Fibroblast of the aortic adventitia (primary cell): ENCODE measurements at regions not wholly inside any gene's neighbourhood (a gene's known extent, or its start where the extent isn't known, plus 50 kb on each side); places are given as distances from the start of the nearest gene placed in this dataset.

Source experiments
- DNase-seq: peaks from one replicate; pipeline ENCODE4 v3.0.0-alpha.2; 2010; ENCODE audit warnings: low read depth
- H3K4me3 ChIP-seq: 2 replicates; pipeline ENCODE4 v1.5.1; 2011; ENCODE audit warnings: low read depth, mild to moderate bottlenecking, control low read depth, low read length, moderate library complexity
- TF ChIP-seq, protein P1 (sequence below): IDR thresholded peaks from 2 replicates; pipeline ENCODE4 v1.5.1; 2011; ENCODE audit warnings: mild to moderate bottlenecking, low read length, control low read depth, inconsistent platforms; ENCODE audit not compliant: insufficient read depth

DNA sequence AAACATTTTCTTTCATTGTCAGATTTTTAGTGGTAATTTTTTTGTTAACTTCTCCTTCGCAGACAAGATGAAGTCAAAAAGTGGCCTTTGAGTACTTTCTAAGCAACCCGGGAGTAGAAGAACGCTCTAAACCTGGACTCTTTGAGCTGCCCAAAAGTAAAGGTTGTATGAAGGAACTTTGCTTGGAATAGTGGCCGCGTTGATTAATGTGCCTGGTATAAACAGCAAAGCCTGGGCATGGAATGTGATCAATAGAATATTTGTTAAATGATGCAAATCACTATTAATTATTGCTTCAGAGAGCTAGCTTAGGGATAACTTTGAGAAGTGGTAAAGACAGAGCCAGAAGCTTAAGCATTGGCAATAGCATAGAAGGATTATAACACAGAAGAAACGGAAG is 475.1 kb upstream of the ANKRD30A start:
- no peak for DNase-seq
- TF ChIP-seq, protein P1, sequence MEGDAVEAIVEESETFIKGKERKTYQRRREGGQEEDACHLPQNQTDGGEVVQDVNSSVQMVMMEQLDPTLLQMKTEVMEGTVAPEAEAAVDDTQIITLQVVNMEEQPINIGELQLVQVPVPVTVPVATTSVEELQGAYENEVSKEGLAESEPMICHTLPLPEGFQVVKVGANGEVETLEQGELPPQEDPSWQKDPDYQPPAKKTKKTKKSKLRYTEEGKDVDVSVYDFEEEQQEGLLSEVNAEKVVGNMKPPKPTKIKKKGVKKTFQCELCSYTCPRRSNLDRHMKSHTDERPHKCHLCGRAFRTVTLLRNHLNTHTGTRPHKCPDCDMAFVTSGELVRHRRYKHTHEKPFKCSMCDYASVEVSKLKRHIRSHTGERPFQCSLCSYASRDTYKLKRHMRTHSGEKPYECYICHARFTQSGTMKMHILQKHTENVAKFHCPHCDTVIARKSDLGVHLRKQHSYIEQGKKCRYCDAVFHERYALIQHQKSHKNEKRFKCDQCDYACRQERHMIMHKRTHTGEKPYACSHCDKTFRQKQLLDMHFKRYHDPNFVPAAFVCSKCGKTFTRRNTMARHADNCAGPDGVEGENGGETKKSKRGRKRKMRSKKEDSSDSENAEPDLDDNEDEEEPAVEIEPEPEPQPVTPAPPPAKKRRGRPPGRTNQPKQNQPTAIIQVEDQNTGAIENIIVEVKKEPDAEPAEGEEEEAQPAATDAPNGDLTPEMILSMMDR, result no peak
- no peak overlapping the region for H3K4me3 ChIP-seq

DNA sequence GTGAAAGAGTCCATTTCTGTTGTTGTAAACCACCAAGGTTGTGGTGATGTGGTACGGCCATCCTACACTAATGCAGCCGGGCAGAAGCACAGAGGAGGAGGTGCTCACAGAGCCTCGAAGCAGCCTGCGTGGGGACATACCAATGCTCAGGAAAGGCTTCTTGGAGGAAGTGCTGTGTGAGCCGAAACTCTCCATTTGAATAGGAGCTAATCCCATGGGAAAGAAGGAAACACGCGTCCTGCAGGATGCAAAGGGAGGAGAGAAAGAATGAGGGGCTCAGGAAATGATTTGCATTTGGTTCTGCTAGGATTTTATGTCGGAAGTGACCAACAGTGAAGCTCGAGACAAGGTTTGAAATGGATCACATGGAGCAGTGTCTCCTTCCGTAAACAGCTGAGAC is 477.9 kb upstream of the ANKRD30A start:
- TF ChIP-seq, protein P1, result no peak
- no peak for DNase-seq
- H3K4me3 ChIP-seq, result no peak overlapping the region

DNA sequence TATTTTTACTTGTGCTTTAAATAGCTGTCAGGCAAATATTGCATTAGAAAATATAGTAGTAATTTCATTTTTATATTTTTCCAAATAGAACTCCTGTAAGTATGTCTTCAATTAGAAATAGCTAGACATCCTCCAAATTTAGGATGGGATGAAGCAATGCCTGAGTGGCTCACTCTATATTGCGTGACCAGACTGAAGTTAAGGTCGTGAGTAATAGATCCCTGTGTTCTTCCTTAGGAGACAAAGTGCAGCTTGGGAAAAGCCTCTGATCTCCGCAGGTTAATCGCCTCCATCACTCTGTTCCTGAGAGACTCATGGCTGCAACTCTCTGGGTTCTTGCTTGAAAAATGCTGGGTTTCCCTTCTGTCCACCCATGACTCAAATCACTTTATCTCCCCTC is 484.8 kb upstream of the ANKRD30A start:
- DNase-seq, result peak; percentile 7
- H3K4me3 ChIP-seq, result no peak overlapping the region
- TF ChIP-seq, protein P1, result no peak

DNA sequence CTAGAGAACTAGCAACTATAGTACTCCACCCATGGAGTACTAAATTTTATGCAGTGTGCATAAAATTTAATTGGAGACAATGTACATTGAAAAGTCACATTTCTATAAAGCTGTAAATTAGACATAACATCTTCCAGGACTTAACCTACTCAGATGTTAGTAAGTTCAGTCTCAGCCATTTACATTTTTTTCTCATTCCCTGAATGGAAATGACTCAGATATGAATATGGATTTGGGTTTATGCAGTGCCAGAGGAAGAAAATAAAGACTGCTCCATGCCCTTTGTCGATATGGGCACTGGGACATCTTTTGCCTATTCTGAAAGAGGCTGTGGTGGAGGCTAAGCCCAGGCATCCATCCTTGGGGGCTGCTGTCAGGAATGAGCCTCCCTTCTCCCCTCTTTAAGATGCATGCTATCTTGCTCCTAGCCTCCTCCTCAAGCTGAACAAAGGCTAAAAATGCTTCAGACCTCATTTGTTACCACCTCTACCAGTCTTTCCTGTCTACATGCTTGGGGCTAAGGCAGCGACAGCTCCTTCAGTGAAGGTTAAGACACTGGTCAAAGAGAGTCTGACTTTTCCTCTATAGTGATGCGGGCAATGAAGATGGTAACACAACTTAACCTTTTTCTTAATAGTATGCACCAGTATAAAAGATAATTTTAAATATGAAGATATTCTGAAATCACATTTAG is 486.8 kb upstream of the ANKRD30A start:
- DNase-seq, result no peak
- H3K4me3 ChIP-seq, result no peak overlapping the region
- TF ChIP-seq, protein P1, result no peak

DNA sequence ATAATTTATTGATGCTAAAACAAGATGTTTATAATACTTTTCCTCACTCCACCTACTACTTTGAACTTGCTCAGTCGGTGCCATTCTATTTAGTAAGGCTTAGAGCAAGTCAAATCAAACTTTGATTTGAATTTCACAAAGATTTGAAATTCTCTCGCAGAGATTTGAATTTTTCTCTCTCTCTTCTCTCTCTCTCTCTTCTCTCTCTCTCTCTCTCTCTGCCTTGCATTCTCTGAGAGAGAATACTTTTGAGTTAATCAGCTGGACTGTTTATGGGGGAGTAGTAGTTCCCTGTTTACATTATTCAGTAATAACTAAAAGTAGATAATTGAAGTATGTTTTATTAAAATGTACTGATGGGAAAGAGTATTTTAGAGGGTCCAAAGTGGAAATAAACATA is 488.5 kb upstream of the ANKRD30A start:
- no peak overlapping the region for H3K4me3 ChIP-seq
- TF ChIP-seq, protein P1, result no peak
- DNase-seq, result no peak

DNA sequence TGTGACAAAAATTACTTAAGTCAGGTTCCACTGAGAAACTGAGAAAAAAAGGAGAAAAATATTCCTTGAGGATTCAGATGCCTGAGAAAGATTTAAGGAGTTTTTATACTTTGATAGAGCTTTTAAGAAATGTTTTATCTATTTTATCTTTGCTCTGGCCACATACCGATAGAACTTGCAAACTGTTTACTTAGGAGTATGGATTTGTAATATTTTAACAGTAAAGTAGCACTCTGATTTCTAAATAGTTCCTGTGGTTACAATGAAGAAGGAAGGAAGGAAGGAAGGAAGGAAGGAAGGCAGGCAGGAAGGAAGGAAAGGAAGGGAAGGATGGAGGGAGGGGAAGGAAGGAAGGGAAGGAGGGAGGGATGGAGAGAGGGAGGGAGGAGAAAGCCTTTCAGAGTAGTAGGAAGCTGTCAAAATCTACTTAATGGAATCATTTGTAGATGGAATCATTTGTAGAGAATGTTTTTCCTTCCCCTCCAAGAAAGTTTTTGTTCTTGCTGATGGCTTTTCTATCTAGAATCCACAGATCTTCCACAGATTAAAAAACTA is 489.0 kb upstream of the ANKRD30A start:
- H3K4me3 ChIP-seq, result no peak overlapping the region
- TF ChIP-seq, protein P1, result no peak
- no peak for DNase-seq

DNA sequence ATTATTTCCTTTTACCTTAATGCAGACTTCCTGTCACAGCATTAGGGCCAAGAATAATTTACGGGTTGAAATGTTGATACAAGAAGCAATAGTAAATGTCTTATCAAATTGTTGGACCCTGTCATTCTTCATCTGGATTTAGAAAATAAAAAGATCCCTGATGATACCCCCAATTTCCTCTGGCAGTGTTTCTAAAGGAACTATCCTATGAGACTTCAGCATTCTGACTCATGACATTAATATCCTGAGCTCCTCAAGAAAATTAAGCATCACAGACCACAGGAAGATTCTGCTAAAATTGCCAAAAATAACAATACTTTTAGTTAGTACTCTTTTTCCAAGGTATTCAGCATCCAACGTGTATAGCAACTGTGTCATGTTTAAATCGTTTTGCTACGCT is 490.5 kb upstream of the ANKRD30A start:
- H3K4me3 ChIP-seq, result no peak overlapping the region
- peak; percentile 60 for DNase-seq

More for the DNA sequence above, 490.5 kb upstream of the ANKRD30A start:
- TF ChIP-seq, protein P1, result no peak
